GM19463 (cell line): ENCODE measurements at regions not wholly inside any gene's neighbourhood (a gene's known extent, or its start where the extent isn't known, plus 50 kb on each side); places are given as distances from the start of the nearest gene placed in this dataset.
"Not testable (repeated sequence)": the region's sequence is repeated elsewhere in the genome, so short reads cannot be mapped to it uniquely, and the experiment has no call there.

ENCODE experiments used
- ATAC-seq: cut with Tn5 transposase; IDR thresholded peaks from one replicate; pipeline ENCODE4 v1.9.1; 2021; ENCODE audit warnings: mild to moderate bottlenecking, moderate library complexity; ENCODE audit not compliant: unreplicated experiment

DNA sequence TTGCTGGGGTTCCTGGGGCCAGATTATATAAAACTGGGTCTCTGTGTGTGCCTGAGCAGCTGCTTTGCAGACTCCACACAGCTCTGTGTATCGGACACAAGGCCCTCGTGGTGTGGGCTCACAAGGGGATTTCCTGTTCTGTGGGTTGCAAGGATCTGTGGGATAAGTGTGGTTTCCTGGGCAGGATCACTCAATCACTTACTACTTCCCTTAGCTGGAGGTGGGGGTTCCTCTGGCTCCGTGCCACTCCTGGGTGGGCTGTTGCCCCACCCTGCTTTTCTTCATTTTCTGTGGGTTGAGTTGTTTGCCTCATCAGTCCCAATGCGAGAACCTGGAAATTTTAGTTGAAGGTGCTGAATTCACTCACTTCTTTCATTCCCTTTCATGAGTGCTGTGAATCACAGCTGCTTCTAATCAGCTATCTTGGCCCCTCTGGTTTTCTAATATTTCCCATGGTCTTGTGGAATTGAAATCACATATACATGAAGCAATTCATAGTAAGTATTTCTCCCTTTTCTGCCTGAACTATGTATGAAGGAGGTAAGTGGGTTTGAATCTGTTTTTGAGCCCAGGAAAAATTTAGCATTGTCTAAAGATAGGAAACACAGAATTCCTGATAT is 196.3 kb downstream of the DCDC2C start:
- ATAC-seq, result no peak

DNA sequence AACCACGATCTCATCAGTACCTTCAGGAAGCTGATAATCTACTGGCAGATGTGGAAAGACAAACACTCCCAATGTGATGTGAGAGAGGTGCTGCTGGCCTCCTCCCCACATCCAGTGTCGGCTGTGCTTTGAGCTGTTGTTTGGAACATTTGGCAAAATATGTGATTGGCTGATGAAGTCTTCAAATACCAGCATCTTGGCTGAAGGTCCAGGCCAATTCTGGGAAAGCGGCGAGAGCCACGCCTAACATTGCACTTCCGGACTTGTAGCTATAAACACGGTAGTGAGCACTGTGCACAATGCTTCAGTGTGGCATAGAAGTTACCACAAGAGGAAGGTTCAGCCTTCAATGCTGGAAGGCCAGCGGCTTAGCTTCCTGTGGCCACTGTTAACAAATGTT is 198.8 kb downstream of the DCDC2C start:
- ATAC-seq, result no peak

DNA sequence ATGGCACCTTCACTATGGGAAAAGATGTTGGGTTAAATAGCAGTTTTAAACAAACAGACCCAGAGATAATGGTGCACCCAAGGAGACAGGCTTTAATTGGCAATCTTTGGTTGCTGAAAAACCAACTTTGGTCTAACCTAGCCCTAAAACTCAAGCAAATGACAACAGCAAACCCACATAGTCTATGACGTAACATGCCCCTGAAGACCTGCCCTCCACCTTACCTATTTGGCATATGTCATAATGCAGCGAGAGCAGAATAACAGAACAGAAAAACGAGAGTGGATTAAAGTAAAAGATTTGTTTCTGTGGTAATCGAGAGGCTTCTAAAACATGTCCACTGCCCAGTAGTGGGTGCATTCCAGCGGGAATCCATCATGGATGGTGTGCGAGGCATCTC is 200.7 kb downstream of the DCDC2C start:
- no peak for ATAC-seq

DNA sequence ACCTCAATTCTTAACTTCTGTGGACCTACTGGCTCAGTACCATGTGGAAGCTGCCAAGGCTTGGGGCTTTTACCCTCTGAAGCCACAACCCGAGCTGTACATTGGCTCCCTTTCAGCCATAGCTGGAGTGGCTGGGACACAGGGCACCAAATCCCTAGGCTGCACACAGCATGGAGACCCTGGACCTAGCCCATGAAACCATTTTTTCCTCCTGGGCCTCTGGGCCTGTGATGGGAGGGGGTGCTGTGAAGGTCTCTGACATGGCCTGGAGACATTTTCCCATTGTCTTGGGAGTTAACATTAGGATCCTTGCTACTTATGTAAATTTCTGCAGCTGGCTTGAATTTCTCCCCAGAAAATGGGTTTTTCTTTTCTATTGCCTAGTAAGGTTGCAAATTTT is 205.1 kb downstream of the DCDC2C start:
- not testable (repeated sequence) for ATAC-seq

DNA sequence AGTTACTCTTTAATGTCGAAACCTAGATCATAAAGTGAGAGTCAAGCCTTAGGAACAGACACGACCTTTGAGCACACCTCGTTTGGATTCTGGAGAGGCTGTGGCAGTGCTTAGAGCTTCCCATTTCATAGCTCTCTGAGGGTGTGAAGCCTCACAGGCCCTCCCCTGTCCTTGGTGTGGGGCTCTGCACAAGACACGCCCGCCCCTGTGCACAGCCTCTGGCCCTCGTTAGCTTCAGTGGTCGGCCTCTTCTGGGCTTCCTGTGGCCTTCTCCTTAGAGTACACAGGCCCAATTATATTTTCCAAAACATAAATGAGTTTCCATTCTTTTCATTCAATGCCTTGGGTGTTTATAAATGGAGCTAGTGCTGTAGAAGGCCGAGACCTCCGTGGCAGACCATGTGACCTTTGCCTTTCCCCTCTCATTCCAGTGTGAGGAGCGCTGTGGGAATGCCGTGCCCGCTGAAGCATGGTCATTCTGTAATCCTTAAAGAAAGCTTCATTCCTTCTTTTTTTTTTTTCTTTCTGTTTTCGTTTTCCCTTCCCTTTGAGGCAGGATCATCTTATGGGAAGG is 208.6 kb downstream of the DCDC2C start:
- ATAC-seq, result no peak

DNA sequence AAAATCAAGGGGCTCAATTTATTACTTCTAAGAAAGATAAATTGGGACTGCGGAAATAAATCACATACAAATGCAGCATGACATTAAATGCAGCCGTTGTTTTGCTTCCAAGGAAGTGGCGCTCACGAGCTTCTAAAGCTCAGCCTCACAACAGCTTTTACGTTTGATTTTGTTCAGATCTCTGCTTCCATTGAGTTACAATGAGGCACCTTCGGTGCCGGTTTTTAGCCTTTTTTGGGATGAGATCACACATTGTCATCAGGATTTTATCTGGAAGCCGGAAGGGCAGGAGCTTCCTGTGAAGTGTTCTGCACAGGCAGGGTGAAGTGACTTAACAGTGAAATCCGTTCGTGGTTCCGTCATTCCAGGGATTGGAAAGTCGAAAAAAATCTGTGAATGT is 209.8 kb downstream of the DCDC2C start:
- ATAC-seq, result no peak

DNA sequence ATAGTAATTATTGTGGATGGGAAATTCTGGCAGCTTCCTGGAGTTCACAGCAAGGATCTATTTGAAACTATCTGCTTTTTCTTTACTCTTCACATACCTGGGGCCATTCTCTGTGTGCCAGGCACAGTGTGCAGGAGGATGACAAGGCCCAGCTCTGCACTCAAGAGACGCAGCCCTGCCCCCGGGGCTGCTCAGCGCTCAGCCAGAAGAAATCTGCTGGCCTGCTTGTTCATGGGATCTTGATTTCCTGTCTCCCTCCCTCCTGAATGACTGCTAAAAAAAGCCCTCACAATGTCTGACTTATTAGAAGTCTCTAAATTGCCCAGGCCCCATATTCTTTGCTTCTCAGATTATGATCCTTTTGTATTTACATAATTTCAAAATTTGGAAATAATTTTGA is 210.9 kb downstream of the DCDC2C start:
- ATAC-seq, result no peak

DNA sequence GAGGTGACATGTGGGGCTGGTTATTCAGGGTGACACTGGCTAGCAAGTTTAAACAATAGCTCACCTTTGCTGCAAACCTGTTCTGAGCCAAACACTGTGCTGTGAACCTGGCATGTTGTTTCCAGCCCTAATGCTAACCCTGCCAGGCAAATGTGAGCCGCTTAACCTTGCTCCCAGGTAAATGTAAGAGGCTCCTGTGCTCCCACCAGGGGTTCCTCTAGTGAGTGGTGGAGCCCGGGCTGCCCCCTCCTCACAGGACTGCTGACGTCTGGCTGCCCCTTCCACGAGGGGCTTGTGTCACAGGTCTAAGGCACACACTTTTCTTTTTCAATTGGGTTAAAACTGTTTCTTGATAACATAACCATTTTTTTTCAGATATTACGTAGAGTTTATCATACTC is 223.7 kb downstream of the DCDC2C start:
- no peak for ATAC-seq

DNA sequence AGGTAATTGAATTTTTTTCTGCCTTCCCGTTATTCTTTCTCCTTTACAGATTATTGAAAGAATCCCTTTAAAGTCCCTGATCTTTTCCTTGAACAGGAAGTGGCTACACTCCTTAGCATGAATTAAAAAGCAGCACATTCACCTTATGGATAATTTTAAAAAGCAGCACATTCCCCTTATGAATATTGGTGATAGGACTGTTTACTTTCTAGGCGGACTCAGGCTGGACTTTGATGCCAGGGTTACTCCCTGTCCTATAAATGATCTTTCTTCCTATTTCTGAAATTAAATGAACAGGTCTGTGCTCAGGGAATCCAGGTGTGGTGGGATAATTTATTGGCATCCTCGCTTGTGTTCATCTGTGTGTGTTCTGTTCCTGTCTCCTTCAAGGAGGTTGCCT is 226.0 kb downstream of the DCDC2C start:
- no peak for ATAC-seq

DNA sequence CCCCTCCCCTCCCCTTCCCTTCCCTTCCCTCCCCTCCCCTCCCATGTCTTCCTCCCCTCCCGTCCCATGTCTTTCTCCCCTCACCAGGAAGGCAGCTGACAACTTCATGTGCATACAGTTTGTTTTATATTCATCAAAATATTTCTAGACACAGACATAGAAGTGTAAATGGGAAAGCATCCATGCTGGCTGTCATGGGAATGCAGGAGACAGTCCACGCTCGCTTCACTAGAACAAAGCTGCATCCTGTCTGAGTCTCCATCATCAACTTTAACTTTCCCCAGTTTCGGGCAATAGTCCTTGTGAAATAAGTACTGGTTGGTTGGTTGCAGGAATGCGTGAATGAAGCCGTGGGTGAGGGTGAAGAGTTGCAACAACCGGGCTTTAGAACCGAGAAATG is 226.9 kb downstream of the DCDC2C start:
- ATAC-seq, result no peak

DNA sequence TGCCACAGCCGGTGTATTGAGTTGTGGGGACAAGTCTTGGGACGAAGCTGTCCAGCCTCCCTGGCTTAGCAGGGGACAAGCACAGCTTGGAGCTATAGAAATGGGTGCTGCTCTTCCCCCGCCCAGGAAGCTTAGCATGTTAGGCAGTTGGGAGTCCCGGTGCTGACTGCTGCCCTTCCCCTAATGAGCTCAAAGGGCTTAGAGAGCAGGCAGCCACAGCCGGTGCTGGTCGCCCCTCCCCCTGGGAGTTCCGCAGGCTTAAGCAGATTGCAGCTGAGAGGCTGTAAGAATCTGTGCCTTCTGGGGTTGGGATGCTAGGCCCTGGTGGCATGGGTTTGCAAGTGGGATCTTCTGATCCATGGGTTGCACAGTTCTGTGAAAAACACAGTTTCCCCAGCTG is 237.3 kb downstream of the DCDC2C start:
- ATAC-seq, result no peak

DNA sequence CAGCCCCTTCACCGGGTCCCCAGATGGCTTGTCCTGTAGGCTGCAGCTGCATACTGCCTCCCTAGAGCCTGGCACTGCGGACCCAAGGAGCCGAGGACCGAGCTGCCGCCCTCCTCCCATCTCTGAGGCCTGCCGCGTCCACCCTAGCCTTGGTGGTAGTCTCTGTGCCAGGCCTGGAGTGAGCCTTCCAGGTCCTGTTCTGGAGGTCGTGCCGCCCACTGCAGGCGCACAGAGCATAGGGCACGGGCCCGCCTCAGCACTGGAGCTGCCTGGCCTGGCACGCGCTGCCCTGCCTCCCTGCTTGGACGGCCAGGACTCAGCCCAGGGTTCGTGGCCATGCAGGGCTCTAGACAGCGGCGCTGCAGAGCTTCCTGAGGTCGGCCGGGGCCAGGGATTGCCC is 239.5 kb downstream of the DCDC2C start:
- no peak for ATAC-seq

DNA sequence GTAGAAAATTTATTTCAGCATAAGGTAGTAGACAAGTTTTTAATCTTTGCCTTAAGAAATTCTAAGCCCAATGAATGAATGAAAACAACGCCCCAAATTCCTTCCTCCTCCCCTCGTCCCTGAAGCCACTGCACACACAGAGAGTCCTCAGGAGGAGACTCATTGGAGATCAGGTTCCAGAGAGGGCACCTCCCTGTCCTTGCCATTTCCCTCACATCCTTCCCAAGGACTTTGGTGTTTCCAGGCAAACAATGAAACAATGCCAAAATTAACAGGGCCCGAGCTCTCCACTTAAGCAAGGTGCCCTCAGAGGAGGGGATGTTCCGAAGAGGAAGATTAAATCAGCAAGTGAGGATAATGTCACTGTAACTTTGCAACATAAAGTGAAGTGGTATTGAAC is 240.7 kb downstream of the DCDC2C start:
- no peak for ATAC-seq

DNA sequence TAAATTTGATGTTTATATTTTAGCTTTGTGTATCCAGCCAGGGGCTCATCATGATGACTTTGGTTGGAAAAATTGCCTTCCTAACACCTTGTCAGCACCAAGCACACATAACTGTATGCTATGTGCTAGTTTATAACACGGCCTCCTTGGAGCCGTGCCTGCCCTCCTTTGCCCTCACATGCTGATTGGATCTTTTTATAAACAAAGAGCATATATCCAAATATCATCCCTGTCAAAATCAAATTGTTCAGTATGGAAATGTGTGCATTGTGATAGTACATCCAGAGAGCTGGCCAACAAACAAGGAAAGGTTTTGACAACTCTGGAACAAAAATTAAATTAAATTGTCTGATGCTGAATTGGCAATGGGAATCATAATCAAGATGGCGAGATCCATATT is 241.5 kb downstream of the DCDC2C start:
- no peak for ATAC-seq

DNA sequence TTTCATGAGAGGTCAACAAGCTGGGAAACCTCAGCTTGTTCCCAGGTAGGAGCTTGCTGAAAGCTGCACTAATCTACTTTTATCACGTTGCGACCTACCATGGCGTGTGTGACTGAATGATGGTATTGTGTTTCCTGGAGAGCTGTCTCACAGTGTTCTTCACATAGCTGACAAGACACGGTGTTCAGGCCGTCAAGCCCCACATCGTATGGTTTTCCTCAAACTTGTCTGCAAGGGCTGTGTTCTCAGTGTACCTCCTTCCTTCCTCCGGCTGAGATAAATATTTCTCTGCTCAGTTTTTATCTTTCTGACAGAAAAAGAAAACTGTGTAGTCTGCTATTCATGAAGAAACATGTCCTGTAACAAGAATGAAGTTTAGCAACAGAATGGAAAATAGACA is 244.8 kb downstream of the DCDC2C start:
- no peak for ATAC-seq

DNA sequence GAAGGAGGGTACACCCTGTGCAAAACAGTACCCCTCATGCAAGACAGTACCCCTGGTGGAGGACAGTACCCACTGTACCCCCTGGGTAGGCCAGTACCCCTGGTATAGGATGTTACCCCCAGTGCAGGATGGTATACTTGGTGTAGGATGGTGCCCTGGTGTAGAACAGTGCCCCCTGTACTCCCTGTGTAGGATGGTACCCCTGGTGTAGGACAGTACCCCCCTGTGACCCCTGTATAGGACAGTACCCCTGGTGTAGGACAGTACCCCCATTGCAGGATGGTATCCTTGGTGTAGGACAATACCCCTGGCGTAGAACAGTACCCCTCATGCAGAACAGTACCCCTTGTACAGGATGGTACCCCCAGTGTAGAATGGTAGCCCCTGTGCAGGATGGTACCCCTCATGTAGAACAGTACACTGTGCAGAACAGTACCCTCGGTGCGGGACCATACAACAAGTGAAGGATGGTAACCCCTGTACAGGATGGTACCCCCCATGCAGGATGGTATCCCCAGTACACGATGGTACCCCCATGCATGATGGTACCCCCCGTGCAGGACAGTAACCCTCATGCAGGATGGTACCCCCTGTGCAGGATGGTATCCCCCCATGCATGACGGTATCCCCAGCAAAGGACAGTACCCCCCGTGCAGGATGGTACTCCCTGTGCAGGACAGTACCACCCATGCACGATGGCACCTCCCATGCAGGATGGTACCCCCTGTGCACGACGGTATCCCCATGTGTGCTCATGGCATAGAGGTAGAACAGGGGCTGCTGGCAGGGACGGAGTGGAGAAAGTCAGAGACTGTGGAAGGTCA is 248.0 kb downstream of the DCDC2C start:
- ATAC-seq, result no peak

DNA sequence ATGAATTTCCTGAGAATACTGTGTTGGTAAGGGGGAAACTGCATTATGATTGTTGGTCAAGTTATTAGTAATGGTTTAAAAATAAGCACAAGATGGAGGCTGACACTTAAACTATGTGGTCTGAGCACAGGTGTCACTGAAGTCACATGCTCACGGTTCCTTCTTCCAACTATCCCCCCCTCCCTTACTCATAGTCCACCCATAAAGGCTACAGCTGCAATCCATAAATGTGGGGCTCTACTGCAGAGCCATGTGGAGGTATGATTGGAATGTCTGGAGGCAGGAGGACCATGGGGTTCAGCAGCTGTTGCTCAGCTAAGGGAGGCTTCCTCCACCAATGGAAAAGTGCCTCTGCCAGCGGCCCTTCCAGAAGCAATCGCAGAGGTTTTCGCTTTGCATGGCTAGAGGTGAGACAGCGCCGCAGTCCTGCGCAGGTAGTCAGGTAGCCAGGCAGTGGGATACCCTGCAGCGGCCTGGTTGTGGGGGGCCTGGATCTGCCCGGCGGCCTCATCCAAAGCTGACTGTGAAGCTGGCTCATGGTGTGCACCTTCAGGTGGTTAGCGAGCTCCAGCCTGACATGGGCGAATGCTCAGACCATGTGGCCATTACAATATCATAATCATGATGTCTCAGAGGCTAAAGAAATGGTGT is 249.6 kb downstream of the DCDC2C start:
- ATAC-seq, result no peak

DNA sequence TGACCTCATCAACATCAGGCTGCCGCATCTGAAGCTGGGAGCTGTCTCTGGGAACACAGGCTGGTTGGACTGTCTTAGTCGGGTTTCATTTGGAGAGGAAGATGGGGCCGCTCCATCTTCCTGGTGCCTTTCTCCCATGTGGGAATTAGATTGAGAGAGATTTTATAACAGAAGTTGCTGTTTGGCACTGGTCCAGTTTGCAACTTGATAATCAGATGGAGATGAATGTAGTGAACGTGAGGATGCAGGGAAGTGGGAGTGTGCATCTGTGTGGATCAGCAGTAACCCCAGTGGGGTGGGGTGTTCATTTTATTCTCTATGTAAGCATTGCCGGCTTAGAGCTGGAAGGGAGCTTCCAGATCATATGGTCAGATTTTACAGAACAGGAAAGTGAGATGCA is 250.9 kb downstream of the DCDC2C start:
- no peak for ATAC-seq

DNA sequence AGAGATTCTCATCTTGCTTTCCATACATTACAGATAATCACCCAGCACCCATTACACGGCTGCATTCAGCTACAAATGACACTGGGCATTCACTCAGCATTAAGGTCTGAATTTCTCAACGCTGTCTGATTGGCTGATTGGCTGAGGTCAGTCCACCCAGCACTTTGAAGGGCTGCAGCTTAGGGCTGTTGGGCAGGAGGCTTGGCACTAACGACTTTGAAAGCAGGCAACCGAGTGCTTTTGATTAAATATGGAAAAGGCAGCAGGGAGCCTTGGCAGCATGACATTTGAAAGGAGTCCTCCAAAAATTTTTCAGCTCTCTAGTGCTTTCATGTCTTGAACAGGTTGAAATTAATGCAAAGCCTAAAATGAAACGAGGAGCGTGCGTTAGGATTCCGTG is 253.0 kb downstream of the DCDC2C start:
- ATAC-seq, result no peak

DNA sequence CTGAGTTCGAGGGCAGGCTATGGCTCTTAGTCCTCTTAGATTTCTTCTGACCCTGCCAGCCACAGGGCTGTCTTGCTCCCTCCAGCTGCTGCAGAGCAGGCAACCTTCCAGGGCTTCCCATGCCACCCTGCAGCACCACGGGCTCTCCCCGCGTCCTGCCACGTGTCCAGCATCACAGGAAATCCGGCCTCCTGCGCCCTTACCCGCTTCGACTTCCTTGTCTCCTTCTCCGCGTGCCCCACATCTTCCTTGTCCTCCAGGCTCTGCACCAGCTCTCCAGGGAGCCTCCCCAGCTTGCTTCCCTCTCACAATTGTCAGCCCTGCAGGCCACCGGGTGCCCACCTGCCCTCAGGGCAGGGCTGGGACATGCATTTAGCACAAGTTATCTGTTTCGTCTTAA is 253.5 kb downstream of the DCDC2C start:
- ATAC-seq, result no peak

DNA sequence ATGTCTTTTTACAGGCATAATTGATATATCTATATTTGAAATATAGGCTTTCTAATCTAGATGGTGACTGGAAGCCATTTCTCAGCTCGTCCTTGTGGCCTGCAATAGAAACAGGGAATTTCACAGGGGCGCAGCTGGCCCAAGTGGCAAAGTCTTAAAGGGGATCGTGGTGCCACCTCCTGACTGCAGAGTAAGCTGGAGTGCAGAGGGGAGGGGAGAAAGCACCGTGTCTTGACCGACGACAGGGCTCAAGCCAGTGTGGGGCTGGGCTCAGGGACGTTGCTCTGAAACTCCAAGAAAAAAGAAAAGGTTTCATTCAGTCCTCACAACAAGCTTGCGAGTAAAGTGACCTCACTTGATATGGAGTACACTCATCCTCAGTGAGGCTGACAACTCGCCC is 255.1 kb downstream of the DCDC2C start:
- no peak for ATAC-seq

DNA sequence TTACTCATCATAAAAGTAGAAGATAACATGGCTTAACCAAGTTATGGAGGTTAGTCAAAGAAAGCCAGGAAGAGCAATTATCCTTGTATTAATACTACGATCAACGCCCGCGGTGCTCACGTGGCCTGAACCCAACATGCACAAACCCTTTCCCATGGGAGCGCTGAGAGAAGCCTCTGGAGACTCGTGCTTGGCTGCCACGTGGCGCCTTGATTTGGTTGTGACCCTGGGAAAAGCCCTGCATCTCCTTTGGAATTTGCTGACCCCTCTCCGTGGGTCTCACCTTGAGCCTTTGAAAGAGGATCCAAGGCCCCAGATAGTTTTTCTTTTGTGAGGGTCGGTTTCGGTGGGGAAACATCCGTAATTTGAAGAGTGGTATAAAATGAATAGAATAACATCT is 255.6 kb downstream of the DCDC2C start:
- no peak for ATAC-seq
